HT1080 (cell line): ENCODE measurements at regions not wholly inside any gene's neighbourhood (a gene's known extent, or its start where the extent isn't known, plus 50 kb on each side); places are given as distances from the start of the nearest gene placed in this dataset.
A peak's percentile ranks its signal among the peaks of the same experiment; 100 is the strongest.

Experiments
- DNase-seq: peaks from one replicate; pipeline ENCODE4 v3.0.0-alpha.2; 2015; ENCODE audit warnings: low read depth

DNA sequence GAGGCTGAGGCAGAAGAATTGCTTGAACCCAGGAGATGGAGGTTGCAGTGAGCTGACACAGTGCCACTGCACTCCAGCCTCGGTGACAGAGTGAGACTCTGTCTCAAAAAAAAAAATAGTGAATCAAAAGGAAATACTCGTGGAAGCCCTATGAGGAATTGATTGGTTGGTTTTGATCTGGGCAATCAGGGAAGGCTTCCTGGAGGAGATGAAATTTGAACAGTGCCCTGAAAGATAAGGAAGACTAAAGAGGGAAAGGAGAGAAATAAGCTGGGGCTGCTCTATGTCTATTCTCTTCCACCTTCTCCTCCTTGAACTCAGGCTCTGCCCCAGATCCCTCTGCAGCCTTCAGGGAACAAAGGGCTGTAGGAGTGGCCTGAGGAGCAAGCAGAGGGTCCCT, 54.1 kb downstream of the IRF2BPL start:
- no peak for DNase-seq

GRCh38 chr14:76971549-76971948, 57.0 kb downstream of the IRF2BPL start:
- DNase-seq, result no peak

- DNase-seq, result no peak
Observed at GRCh38 chr14:76968621-76969063, 59.9 kb downstream of the IRF2BPL start.

DNA sequence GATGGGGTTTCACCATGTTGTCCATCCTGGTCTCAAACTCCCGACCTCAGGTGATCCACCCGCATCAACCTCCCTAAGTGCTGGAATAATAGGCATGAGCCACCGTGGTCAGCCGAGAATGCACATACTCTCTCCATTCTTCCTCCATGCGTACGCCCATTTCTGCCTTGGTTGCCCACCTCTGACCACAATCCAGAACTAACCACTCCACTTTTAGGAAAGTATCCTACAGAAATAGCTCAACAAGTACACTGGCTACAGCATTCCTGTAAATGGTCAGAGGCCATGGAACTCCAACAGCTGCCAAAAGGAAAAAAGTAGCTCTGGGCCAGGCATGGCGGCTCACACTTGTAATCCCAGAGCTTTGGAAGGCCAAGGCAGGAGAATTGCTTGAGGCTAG, 60.7 kb downstream of the IRF2BPL start:
- no peak for DNase-seq

DNA sequence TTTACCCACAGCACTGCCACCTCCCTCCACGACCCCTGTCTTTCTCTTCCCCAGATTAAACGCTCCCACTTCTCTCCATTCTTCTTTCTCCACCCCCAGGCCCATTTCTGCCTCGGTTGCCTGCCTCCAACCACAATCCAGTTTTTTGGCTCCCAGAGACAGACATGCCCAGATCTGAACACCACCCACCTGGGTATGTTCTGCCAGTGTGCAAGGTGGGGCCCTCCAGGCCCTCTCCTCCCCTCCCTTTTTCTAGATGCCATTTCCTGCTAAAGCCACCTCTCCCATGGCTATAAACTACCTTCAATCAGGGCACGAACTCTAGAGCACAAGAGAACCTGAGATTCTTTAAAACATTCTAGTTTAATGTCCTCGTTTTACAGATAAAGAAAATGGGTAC, 63.3 kb downstream of the IRF2BPL start:
- no peak for DNase-seq

- no peak for DNase-seq
Observed at GRCh38 chr14:76964695-76965094, 63.8 kb downstream of the IRF2BPL start.

GRCh38 chr14:76963372-76963771, 65.1 kb downstream of the IRF2BPL start:
- no peak for DNase-seq

DNA sequence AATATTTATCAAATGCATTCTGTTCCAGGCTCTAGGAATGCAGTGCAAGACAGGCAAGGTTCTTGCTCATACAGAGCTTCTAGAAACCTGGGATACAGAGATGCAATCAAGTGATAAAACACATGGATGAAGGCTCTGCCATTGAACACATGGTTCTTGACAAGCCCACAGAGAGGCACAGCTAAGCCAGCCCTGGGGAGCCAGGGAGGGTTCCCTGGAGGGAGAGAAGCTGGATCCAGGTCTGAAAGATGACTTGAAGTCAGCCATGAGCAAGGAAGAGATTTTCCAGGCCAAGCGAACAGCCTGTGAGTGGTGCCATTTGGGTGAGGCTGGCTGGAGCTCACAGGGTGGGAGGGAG, 66.2 kb downstream of the IRF2BPL start:
- DNase-seq, result no peak

DNA sequence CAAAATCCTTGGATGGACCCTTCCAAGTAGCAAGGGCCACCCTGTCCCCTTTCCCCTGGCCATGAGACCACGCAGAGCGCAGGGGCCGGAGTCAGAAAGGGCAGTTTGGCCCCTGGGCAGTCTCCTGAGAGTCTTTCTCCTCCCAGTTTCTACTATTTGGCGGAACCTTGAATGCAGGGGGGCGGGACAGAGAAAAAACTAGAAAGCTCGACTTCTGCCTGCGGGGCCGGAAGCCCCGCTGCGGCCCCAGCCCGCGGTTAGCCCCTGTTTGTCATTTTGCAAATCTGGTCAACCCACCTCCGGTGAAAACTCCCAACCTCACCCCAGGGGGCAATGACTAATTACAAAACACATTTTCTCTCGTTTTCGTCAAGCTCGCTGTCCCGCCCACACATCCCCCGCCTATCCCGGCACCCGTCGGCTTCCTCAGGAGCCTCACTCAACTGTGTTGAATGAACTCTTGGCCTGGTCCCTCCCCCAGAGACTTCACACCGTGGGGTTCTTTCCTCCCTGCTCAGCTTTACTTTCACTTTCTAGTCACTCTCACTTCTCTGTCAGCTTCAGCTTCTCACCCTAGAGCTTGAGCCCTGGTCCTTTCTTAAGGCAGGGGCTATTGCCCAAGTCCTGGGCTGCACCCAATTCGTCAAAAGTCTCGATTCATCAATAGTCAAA, 66.7 kb downstream of the IRF2BPL start:
- DNase-seq, result peak; percentile 97

DNA sequence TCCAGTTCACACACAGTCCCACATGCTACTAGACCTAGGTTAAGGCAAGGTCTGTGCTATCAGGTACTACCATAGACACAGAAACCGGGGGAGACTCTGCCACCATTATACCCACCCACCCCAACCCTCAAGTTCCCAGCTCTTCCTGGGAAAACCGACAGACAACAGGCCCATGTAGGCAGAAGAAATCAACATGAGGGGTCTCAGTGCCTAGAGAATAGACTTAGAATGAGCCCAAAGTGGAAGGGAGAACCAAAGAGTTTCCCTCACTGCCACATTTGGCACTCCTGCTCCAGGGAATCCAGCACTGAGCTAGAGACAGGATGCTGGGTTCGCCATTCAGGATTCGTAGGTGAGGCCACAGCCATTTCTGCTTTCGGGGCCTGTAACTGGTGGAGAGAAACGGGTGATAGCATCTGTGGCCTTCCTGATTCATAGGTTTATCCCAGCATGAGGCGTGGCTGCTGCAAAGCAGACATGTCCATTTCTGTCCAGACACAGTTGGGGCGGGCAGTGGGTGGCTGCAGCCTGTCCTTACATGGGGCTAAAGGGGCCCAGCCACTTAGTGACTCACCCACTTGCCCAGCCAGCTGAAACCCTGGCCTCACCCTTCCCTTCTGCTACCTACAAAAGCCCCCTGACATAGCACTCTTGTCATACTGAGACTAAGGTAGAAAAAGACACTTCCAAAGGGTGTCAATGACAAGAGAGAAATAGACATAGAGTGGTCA, 69.4 kb downstream of the IRF2BPL start:
- peak; percentile 46 for DNase-seq

GRCh38 chr14:76958020-76958979, 70.2 kb downstream of the IRF2BPL start:
- no peak for DNase-seq

DNA sequence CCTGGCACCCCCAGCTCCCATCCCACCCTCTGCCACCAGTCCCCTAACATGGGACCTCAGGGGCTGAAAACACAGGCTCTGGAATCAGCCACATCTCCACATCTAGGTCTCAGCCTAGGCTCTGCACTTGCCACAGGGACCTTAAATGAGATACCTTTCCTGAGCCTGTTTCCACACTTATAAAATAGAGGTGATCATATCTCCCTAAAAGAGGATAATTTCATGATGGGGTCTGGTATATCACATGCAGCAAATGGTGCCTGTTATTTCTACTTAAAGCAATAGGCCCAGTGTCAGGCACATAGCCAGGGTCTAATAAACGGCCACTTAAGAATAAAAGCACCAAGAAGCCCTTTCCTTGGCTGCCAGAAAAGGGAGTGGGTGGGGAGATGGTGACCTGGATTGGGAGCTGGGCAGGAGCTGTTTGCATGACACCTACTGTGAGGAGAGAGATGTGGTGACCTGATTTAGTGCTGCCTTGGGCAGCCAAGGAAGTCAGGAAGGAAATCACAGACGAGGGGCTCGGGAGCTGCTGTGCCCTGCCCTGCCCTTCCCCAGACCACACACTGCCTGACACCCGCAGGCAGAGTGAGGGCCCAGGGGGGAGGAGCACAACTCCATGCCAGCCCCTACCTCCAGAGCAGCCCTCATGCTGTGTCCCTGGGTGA, 71.2 kb downstream of the IRF2BPL start:
- DNase-seq, result peak; percentile 34

GRCh38 chr14:76956316-76957090, 72.0 kb downstream of the IRF2BPL start:
- DNase-seq, result peak; percentile 98

GRCh38 chr14:76955575-76956315, 72.8 kb downstream of the IRF2BPL start:
- peak; percentile 83 for DNase-seq

GRCh38 chr14:76954394-76955190, 73.9 kb downstream of the IRF2BPL start:
- no peak for DNase-seq

GRCh38 chr14:76953311-76953945, 75.1 kb downstream of the IRF2BPL start:
- DNase-seq, result peak; percentile 84

DNA sequence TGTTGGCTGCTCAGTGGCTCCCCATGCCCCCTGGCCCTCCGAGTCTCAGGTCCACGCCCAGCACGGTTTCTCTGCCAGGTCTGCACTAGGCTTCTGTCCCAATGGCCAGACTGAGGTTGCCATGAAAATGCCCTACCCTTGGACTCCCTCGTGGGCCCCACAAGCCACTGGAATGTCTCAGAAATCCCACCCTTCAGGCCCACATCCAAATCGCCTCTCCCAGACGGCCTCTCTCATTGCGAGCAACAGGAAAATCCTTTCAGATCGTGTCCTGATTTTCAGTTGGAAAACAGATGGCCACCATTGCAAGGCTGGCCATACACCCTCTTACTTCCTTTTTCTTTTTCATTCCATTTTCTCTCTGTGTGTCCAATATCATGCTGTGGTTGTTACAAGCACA, 77.3 kb downstream of the IRF2BPL start:
- DNase-seq, result no peak
